ENCODE measurements at regions not wholly inside any gene's neighbourhood (a gene's known extent, or its start where the extent isn't known, plus 50 kb on each side); places are given as distances from the start of the nearest gene placed in this dataset.

- Histone ChIP-seq H3K4me3 (ENCODE audit: low read depth, low read length) (no peak overlapping the region), H3K4ac (ENCODE audit: low read depth, low read length) (no peak overlapping the region), H3K23ac (ENCODE audit: low read length) (no peak overlapping the region), H3K27ac (ENCODE audit: low read depth, low read length) (no peak overlapping the region), H3K79me2 (ENCODE audit: control insufficient read depth, insufficient read depth, low read length, poor library complexity) (no peaks in the 10 kb centered on the region), H2AK5ac (ENCODE audit: low read length) (no peak overlapping the region), H4K8ac (ENCODE audit: low read depth, low read length) (no peak overlapping the region), H3K9me3 (ENCODE audit: insufficient read depth, low read depth, low read length) (peaks cover 2% of the 10 kb centered on the region), H3K27me3 (ENCODE audit: insufficient read depth, low read length) (no peaks in the 10 kb centered on the region), H4K91ac (ENCODE audit: low read depth, low read length) (no peak overlapping the region), H3K4me1 (ENCODE audit: control insufficient read depth in 1 of 2, insufficient read depth in 2 of 2, low read length in 2 of 2) (no peaks in the 10 kb centered on the region), H3K79me1 (ENCODE audit: low read length) (no peaks in the 10 kb centered on the region), H3K4me2 (ENCODE audit: low read length) (no peak overlapping the region), H2AFZ (ENCODE audit: insufficient read depth, low read length, poor library complexity) (no peak overlapping the region), H2BK120ac (ENCODE audit: insufficient read depth, low read length, poor library complexity) (no peak overlapping the region), H3K36me3 (ENCODE audit: control insufficient read depth in 1 of 2, insufficient read depth in 2 of 2, low read length in 2 of 2) (no peaks in the 10 kb centered on the region), H4K12ac (ENCODE audit: low read depth, low read length) (no peak overlapping the region), H3K14ac (ENCODE audit: low read length) (no peak overlapping the region), H3K9ac (ENCODE audit: low read length) (no peak overlapping the region), H2BK12ac (ENCODE audit: low read length) (no peak overlapping the region), H2BK5ac (ENCODE audit: low read depth, low read length, poor library complexity) (no peak overlapping the region), H3K18ac (ENCODE audit: low read length) (no peak overlapping the region)
- WGBS (ENCODE audit: extremely low coverage, insufficient coverage, insufficient read length): no CpG with 5 or more reads among the region's 2 CpGs
- no peak for DNase-seq
These were observed 412.9 kb downstream of the VGLL3 start for GRCh38 chr3:86578071-86578470.

DNA sequence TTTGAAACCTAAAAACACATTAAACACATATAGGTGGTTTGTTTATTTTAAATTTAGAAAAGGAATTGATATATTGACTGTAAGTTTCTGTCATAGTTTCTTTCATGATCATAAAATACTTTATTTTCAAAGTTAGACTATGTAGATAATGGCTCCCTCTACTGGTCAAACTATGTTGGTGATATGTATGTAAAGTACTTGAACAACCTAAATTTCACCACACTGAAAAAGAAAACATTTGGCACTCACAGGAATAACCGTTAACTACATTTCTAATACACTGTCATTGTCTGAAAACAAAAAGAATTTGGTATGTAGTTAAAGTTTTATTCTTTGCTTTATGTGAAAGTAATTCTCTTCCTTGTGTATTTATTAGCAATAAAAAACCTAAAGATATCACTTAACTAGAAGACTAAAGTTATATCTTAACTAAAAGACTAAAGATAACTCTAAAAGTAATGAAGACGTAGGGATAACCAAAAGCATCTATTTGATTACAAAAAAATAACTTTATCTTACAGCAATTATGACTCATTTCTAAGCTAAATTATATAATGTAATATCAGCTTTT lies 427.5 kb downstream of the VGLL3 start:
- H3K4me1 ChIP-seq (ENCODE audit: control insufficient read depth in 1 of 2, insufficient read depth in 2 of 2, low read length in 2 of 2): no peaks in the 10 kb centered on the region
- no peaks in the 10 kb centered on the region for H3K79me2 ChIP-seq (ENCODE audit: control insufficient read depth, insufficient read depth, low read length, poor library complexity)
- H4K12ac ChIP-seq (ENCODE audit: low read depth, low read length): no peak overlapping the region
- no CpG with 5 or more reads among the region's 2 CpGs for WGBS (ENCODE audit: extremely low coverage, insufficient coverage, insufficient read length)
- no peak overlapping the region for H3K9ac ChIP-seq (ENCODE audit: low read length)
- H2BK12ac ChIP-seq (ENCODE audit: low read length): no peak overlapping the region
- H2BK5ac ChIP-seq (ENCODE audit: low read depth, low read length, poor library complexity): no peak overlapping the region
- H3K4me2 ChIP-seq (ENCODE audit: low read length): no peak overlapping the region
- no peaks in the 10 kb centered on the region for H3K36me3 ChIP-seq (ENCODE audit: control insufficient read depth in 1 of 2, insufficient read depth in 2 of 2, low read length in 2 of 2)
- no peak overlapping the region for H3K27ac ChIP-seq (ENCODE audit: low read depth, low read length)
- no peak overlapping the region for H3K14ac ChIP-seq (ENCODE audit: low read length)
- H3K23ac ChIP-seq (ENCODE audit: low read length): no peak overlapping the region
- H3K4me3 ChIP-seq (ENCODE audit: low read depth, low read length): no peak overlapping the region
- no peak overlapping the region for H2AK5ac ChIP-seq (ENCODE audit: low read length)
- DNase-seq: peak in 1 of 2 donors; percentile 75
- H2AFZ ChIP-seq (ENCODE audit: insufficient read depth, low read length, poor library complexity): no peak overlapping the region
- no peaks in the 10 kb centered on the region for H3K9me3 ChIP-seq (ENCODE audit: insufficient read depth, low read depth, low read length)
- H4K8ac ChIP-seq (ENCODE audit: low read depth, low read length): no peak overlapping the region
- no peaks in the 10 kb centered on the region for H3K79me1 ChIP-seq (ENCODE audit: low read length)
- H3K4ac ChIP-seq (ENCODE audit: low read depth, low read length): no peak overlapping the region
- H2BK120ac ChIP-seq (ENCODE audit: insufficient read depth, low read length, poor library complexity): no peak overlapping the region
- no peaks in the 10 kb centered on the region for H3K27me3 ChIP-seq (ENCODE audit: insufficient read depth, low read length)
- H4K91ac ChIP-seq (ENCODE audit: low read depth, low read length): no peak overlapping the region
- H3K18ac ChIP-seq (ENCODE audit: low read length): no peak overlapping the region

DNA sequence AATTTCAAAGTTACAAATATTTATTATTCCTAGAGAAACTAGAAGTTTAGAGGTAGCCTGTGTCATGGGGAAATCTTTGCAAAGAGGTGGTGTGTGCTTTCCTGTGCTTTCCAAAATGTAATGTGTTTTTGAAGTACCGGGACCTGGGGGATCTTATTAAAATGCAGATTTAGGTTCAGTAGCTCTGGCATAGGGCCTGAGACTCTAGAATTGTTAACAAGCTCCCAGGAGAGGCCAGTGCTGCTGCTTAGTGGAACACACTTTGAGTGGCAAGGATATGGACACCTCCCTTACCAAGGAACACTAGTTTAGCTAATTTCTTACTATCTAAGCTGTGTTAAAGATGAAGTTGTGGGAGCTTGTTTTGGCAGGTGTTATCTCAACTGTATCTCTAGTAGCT lies 428.9 kb downstream of the VGLL3 start:
- Histone ChIP-seq H3K36me3 (ENCODE audit: control insufficient read depth in 1 of 2, insufficient read depth in 2 of 2, low read length in 2 of 2) (no peaks in the 10 kb centered on the region), H3K4ac (ENCODE audit: low read depth, low read length) (no peak overlapping the region), H3K27ac (ENCODE audit: low read depth, low read length) (no peak overlapping the region), H3K23ac (ENCODE audit: low read length) (no peak overlapping the region), H3K4me1 (ENCODE audit: control insufficient read depth in 1 of 2, insufficient read depth in 2 of 2, low read length in 2 of 2) (no peaks in the 10 kb centered on the region), H2BK5ac (ENCODE audit: low read depth, low read length, poor library complexity) (no peak overlapping the region), H3K4me3 (ENCODE audit: low read depth, low read length) (no peak overlapping the region), H3K79me1 (ENCODE audit: low read length) (no peaks in the 10 kb centered on the region), H3K27me3 (ENCODE audit: insufficient read depth, low read length) (no peaks in the 10 kb centered on the region), H3K18ac (ENCODE audit: low read length) (no peak overlapping the region), H2BK120ac (ENCODE audit: insufficient read depth, low read length, poor library complexity) (no peak overlapping the region), H3K9me3 (ENCODE audit: insufficient read depth, low read depth, low read length) (no peaks in the 10 kb centered on the region), H3K79me2 (ENCODE audit: control insufficient read depth, insufficient read depth, low read length, poor library complexity) (no peaks in the 10 kb centered on the region), H4K91ac (ENCODE audit: low read depth, low read length) (no peak overlapping the region), H2AFZ (ENCODE audit: insufficient read depth, low read length, poor library complexity) (no peak overlapping the region), H2BK12ac (ENCODE audit: low read length) (no peak overlapping the region), H4K8ac (ENCODE audit: low read depth, low read length) (no peak overlapping the region), H4K12ac (ENCODE audit: low read depth, low read length) (no peak overlapping the region), H3K4me2 (ENCODE audit: low read length) (no peak overlapping the region), H3K14ac (ENCODE audit: low read length) (no peak overlapping the region), H2AK5ac (ENCODE audit: low read length) (no peak overlapping the region), H3K9ac (ENCODE audit: low read length) (no peak overlapping the region)
- WGBS (ENCODE audit: extremely low coverage, insufficient coverage, insufficient read length): no CpG with 5 or more reads among the region's 1 CpG
- no peak for DNase-seq

- DNase-seq: no peak
- no peak overlapping the region for H3K23ac ChIP-seq (ENCODE audit: low read length)
- no CpG with 5 or more reads among the region's 5 CpGs for WGBS (ENCODE audit: extremely low coverage, insufficient coverage, insufficient read length)
These were observed 429.7 kb downstream of the VGLL3 start for GRCh38 chr3:86561215-86561614.

More at GRCh38 chr3:86561215-86561614, 429.7 kb downstream of the VGLL3 start:
- no peak overlapping the region for H2AK5ac ChIP-seq (ENCODE audit: low read length)
- H3K4me2 ChIP-seq (ENCODE audit: low read length): no peak overlapping the region
- H3K4me3 ChIP-seq (ENCODE audit: low read depth, low read length): no peak overlapping the region
- H2BK12ac ChIP-seq (ENCODE audit: low read length): no peak overlapping the region
- no peak overlapping the region for H3K9ac ChIP-seq (ENCODE audit: low read length)
- H3K36me3 ChIP-seq (ENCODE audit: control insufficient read depth in 1 of 2, insufficient read depth in 2 of 2, low read length in 2 of 2): no peaks in the 10 kb centered on the region
- no peaks in the 10 kb centered on the region for H3K9me3 ChIP-seq (ENCODE audit: insufficient read depth, low read depth, low read length)
- no peak overlapping the region for H3K18ac ChIP-seq (ENCODE audit: low read length)
- H2BK120ac ChIP-seq (ENCODE audit: insufficient read depth, low read length, poor library complexity): no peak overlapping the region
- H3K14ac ChIP-seq (ENCODE audit: low read length): no peak overlapping the region
- H3K4me1 ChIP-seq (ENCODE audit: control insufficient read depth in 1 of 2, insufficient read depth in 2 of 2, low read length in 2 of 2): no peaks in the 10 kb centered on the region
- H3K79me1 ChIP-seq (ENCODE audit: low read length): no peaks in the 10 kb centered on the region
- no peaks in the 10 kb centered on the region for H3K79me2 ChIP-seq (ENCODE audit: control insufficient read depth, insufficient read depth, low read length, poor library complexity)
- no peak overlapping the region for H2AFZ ChIP-seq (ENCODE audit: insufficient read depth, low read length, poor library complexity)
- no peak overlapping the region for H4K12ac ChIP-seq (ENCODE audit: low read depth, low read length)
- H3K4ac ChIP-seq (ENCODE audit: low read depth, low read length): no peak overlapping the region
- no peak overlapping the region for H4K8ac ChIP-seq (ENCODE audit: low read depth, low read length)
- no peak overlapping the region for H3K27ac ChIP-seq (ENCODE audit: low read depth, low read length)
- H2BK5ac ChIP-seq (ENCODE audit: low read depth, low read length, poor library complexity): no peak overlapping the region
- no peaks in the 10 kb centered on the region for H3K27me3 ChIP-seq (ENCODE audit: insufficient read depth, low read length)
- H4K91ac ChIP-seq (ENCODE audit: low read depth, low read length): no peak overlapping the region
